ENCODE measurements at regions not wholly inside any gene's neighbourhood (a gene's known extent, or its start where the extent isn't known, plus 50 kb on each side); places are given as distances from the start of the nearest gene placed in this dataset.

DNA sequence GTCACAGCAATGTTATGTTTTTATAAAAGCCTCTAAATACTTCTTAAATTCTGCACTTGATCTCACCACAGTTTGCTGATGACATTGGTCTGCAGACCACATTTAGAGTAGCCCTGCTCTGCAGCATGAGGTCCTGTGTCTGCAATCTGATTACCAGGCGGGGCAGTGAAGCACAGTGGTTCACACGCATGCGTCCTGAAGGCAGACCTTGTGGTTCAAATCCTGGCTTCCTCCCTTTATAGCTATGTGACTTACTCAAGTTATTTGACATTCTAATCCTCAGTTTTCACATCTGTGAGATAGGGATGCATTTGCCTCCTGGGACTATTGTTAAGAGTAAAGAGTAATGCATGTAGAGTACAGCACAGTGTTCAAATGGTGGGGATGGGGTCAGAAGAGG, 50.3 kb downstream of the BMAL2 start:
- intact Hi-C loops (cut with micrococcal nuclease; ENCODE audit: unreplicated experiment), result no loop called here
- no peaks in the 10 kb centered on the region for H4K20me1 ChIP-seq (ENCODE audit: insufficient read depth, low read length)
- H2AFZ ChIP-seq (ENCODE audit: low read length), result no peak overlapping the region
- no TSS peak for BruUV-seq (replicated peaks)
- DNase-seq (ENCODE audit: low spot score), result no peak
- ChIA-PET POLR2A (no interaction called here), CTCF (ENCODE audit: unreplicated experiment) (no interaction called here)
- no peaks in the 10 kb centered on the region for H3K36me3 ChIP-seq (ENCODE audit: insufficient read depth, low read length)
- H3K4me3 ChIP-seq (ENCODE audit: low read depth, low read length, poor library complexity, severe bottlenecking), result no peak overlapping the region
- H3K27ac ChIP-seq (ENCODE audit: low read depth, low read length, poor library complexity, severe bottlenecking), result no peak overlapping the region
- H3K79me2 ChIP-seq (ENCODE audit: insufficient read depth, low read depth, low read length), result no peaks in the 10 kb centered on the region
- no peaks in the 10 kb centered on the region for H3K4me1 ChIP-seq (ENCODE audit: insufficient read depth, low read length, poor library complexity, severe bottlenecking)
- no peaks in the 10 kb centered on the region for H3K9me2 ChIP-seq (ENCODE audit: insufficient read depth, low read length)
- no peak overlapping the region for H3K4me2 ChIP-seq (ENCODE audit: low read length)
- TF ChIP-seq EZH2phosphoT487 (IDR thresholded peaks at IDR 0.05; ENCODE audit: borderline replicate concordance, low read depth, low read length), result no peak
- TF ChIP-seq, protein P1, sequence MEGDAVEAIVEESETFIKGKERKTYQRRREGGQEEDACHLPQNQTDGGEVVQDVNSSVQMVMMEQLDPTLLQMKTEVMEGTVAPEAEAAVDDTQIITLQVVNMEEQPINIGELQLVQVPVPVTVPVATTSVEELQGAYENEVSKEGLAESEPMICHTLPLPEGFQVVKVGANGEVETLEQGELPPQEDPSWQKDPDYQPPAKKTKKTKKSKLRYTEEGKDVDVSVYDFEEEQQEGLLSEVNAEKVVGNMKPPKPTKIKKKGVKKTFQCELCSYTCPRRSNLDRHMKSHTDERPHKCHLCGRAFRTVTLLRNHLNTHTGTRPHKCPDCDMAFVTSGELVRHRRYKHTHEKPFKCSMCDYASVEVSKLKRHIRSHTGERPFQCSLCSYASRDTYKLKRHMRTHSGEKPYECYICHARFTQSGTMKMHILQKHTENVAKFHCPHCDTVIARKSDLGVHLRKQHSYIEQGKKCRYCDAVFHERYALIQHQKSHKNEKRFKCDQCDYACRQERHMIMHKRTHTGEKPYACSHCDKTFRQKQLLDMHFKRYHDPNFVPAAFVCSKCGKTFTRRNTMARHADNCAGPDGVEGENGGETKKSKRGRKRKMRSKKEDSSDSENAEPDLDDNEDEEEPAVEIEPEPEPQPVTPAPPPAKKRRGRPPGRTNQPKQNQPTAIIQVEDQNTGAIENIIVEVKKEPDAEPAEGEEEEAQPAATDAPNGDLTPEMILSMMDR (conservative IDR thresholded peaks at IDR 0.05; ENCODE audit: low read length), result no peak
- no peaks in the 10 kb centered on the region for H3K9me3 ChIP-seq (ENCODE audit: low read length)

DNA sequence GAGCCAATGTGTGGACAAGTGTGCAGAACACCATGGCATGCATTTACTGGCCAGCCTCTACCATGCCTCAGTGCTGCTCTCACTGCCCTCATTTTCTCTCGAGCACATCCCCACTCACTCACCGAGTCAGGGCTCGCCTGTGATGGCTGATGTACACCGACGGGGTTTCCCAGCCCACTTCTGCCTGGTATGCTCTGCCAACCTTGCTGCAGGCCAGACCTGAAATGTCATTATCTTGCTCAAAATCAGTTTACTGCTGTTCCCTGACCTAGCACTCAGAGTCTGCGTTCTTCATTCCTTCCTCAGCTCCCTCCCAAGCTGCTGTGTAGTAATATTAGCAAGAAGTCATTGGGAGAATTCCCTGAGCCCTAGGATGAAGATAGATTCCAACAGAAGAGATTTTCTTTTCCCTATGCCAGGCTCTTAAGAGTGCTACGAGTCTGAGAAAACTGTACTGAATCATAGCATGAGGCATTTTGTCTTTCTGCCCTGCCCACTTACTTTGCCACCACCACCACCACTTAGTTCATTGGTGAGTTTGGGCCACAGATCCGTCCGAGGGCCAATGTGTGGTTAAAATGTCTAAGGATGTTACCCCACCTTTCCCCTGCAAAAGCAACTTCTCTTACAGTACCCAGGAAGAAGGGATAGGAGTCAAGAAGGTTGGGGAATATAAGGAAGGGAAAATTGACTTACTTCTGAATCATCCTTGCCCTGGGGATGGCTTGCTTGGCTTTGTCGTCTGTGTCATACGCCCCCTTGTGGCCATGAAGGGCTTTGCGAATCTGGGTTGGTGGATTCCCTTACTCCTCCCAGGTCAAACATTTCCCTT, 51.0 kb downstream of the BMAL2 start:
- Histone ChIP-seq H3K27ac (ENCODE audit: low read depth, low read length, poor library complexity, severe bottlenecking) (no peak overlapping the region), H4K20me1 (ENCODE audit: insufficient read depth, low read length) (no peaks in the 10 kb centered on the region), H3K9me3 (ENCODE audit: low read length) (no peaks in the 10 kb centered on the region), H3K9me2 (ENCODE audit: insufficient read depth, low read length) (no peaks in the 10 kb centered on the region), H3K4me3 (ENCODE audit: low read depth, low read length, poor library complexity, severe bottlenecking) (no peak overlapping the region), H3K36me3 (ENCODE audit: insufficient read depth, low read length) (no peaks in the 10 kb centered on the region), H3K4me1 (ENCODE audit: insufficient read depth, low read length, poor library complexity, severe bottlenecking) (no peaks in the 10 kb centered on the region), H3K79me2 (ENCODE audit: insufficient read depth, low read depth, low read length) (no peaks in the 10 kb centered on the region), H3K4me2 (ENCODE audit: low read length) (no peak overlapping the region), H2AFZ (ENCODE audit: low read length) (no peak overlapping the region)
- no TSS peak for BruUV-seq (replicated peaks)
- ChIA-PET CTCF (ENCODE audit: unreplicated experiment) (no interaction called here), POLR2A (no interaction called here)
- TF ChIP-seq, protein P1 (conservative IDR thresholded peaks at IDR 0.05; ENCODE audit: low read length), result peak; percentile 93
- TF ChIP-seq EZH2phosphoT487 (IDR thresholded peaks at IDR 0.05; ENCODE audit: borderline replicate concordance, low read depth, low read length), result no peak
- peak; percentile 68 for DNase-seq (ENCODE audit: low spot score)
- intact Hi-C loops (cut with micrococcal nuclease; ENCODE audit: unreplicated experiment), result no loop called here

DNA sequence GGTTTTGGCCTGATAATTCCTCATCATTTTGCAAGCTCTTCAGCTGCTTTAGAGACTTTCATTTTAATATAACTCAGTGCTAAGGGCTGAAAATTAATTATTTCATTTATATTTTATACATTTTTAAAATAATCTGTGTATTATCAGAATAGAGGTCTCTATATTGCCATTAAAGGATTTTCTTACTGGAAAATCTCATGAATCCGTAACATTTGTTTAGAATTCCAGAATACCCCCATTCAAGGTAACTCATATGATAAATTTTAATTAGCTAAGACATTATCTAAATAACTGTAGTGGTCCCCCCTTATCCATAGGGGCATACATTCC, 51.6 kb downstream of the BMAL2 start:
- POLR2A ChIA-PET, result interaction anchor here (0.5 to 1.2 kb wide), 2 partner anchors 13 to 47 kb away, joined by 3 to 4 read pairs; no protein-coding TSS in a partner anchor
- intact Hi-C loops (cut with micrococcal nuclease; ENCODE audit: unreplicated experiment), result no loop called here
- no TSS peak for BruUV-seq (replicated peaks)

More for the DNA sequence above, 51.6 kb downstream of the BMAL2 start:
- H4K20me1 ChIP-seq (ENCODE audit: insufficient read depth, low read length), result no peaks in the 10 kb centered on the region
- no peaks in the 10 kb centered on the region for H3K79me2 ChIP-seq (ENCODE audit: insufficient read depth, low read depth, low read length)
- H3K9me3 ChIP-seq (ENCODE audit: low read length), result no peaks in the 10 kb centered on the region
- H3K4me1 ChIP-seq (ENCODE audit: insufficient read depth, low read length, poor library complexity, severe bottlenecking), result no peaks in the 10 kb centered on the region
- H3K9me2 ChIP-seq (ENCODE audit: insufficient read depth, low read length), result no peaks in the 10 kb centered on the region
- CTCF ChIA-PET (ENCODE audit: unreplicated experiment), result no interaction called here
- H3K4me3 ChIP-seq (ENCODE audit: low read depth, low read length, poor library complexity, severe bottlenecking), result no peak overlapping the region
- H2AFZ ChIP-seq (ENCODE audit: low read length), result no peak overlapping the region
- TF ChIP-seq, protein P1 (conservative IDR thresholded peaks at IDR 0.05; ENCODE audit: low read length), result peak; percentile 26; the same call in 1 of the 2 replicates
- TF ChIP-seq EZH2phosphoT487 (IDR thresholded peaks at IDR 0.05; ENCODE audit: borderline replicate concordance, low read depth, low read length), result no peak
- no peaks in the 10 kb centered on the region for H3K36me3 ChIP-seq (ENCODE audit: insufficient read depth, low read length)
- no peak overlapping the region for H3K4me2 ChIP-seq (ENCODE audit: low read length)
- H3K27ac ChIP-seq (ENCODE audit: low read depth, low read length, poor library complexity, severe bottlenecking), result no peak overlapping the region
- no peak for DNase-seq (ENCODE audit: low spot score)

All from OCI-LY7 (cell line).